Effector memory CD8-positive, alpha-beta T cell (primary cell): ENCODE measurements at regions not wholly inside any gene's neighbourhood (a gene's known extent, or its start where the extent isn't known, plus 50 kb on each side); places are given as distances from the start of the nearest gene placed in this dataset.
"Not testable (repeated sequence)": the region's sequence is repeated elsewhere in the genome, so short reads cannot be mapped to it uniquely, and the experiment has no call there.

Experiments
- ATAC-seq: fragments of 150-1000 bp; cut with Tn5 transposase; replicated peaks from 2 replicates; pipeline ENCODE4 v1.10.0; 2021; ENCODE audit warnings: mild to moderate bottlenecking, moderate library complexity
- DNase-seq, 3 experiments: peaks; one replicate each; pipeline ENCODE4 v3.0.0; 2021
- H3K27ac Mint-ChIP-seq, 2 donors: one replicate each; pipeline ENCODE4 v1.8.0; 2022; ENCODE audit warnings: mild to moderate bottlenecking in 2 of 2, mixed read lengths in 2 of 2, moderate library complexity in 2 of 2
- H3K27me3 Mint-ChIP-seq, 2 donors: one replicate each; pipeline ENCODE4 v1.8.0; 2022; ENCODE audit warnings: mixed read lengths in 2 of 2
- H3K36me3 Mint-ChIP-seq: one replicate; pipeline ENCODE4 v1.8.0; 2022; ENCODE audit warnings: mild to moderate bottlenecking, moderate library complexity, mixed read lengths; ENCODE audit not compliant: insufficient read depth
- H3K4me1 Mint-ChIP-seq, 2 donors: one replicate each; pipeline ENCODE4 v1.8.0; 2022; ENCODE audit warnings: low read depth in 2 of 2, mixed read lengths in 2 of 2
- H3K4me3 Mint-ChIP-seq, 2 donors: one replicate each; pipeline ENCODE4 v1.8.0; 2022; ENCODE audit warnings: mild to moderate bottlenecking in 2 of 2, mixed read lengths in 2 of 2, moderate library complexity in 2 of 2
- H3K9me3 Mint-ChIP-seq, 2 donors: one replicate each; pipeline ENCODE4 v1.8.0; 2022; ENCODE audit warnings: mixed read lengths in 2 of 2

DNA sequence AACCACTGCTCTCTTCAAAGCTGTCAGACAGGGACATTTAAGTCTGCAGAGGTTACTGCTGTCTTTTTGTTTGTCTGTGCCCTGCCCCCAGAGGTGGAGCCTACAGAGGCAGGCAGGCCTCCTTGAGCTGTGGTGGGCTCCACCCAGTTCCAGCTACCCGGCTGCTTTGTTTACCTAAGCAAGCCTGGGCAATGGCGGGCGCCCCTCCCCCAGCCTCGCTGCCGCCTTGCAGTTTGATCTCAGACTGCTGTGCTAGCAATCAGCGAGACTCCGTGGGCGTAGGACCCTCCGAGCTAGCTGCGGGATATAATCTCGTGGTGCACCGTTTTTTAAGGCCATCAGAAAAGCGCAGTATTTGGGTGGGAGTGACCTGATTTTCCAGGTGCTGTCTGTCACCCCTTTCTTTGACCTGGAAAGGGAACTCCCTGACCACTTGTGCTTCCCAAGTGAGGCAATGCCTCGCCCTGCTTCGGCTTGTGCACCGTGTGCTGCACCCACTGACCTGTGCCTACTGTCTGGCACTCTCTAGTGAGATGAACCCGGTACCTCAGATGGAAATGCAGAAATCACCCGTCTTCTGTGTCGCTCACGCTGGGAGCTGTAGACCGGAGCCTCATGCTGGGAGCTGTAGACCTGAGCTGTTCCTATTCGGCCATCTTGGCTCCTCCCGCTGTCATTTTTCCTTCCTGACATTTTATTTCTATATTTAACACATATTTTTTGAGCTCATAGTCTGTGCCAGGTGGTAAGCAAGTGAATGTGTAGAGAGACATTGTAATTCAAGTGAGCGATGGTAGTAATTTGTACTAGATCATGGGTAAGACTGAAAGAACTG, 551.5 kb downstream of the RAB38 start:
- DNase-seq, ATAC-seq, H3K4me3 Mint-ChIP-seq, H3K36me3 Mint-ChIP-seq, H3K27me3 Mint-ChIP-seq, H3K27ac Mint-ChIP-seq, H3K4me1 Mint-ChIP-seq: not testable (repeated sequence)
- peaks cover 8 to 19% of the 10 kb centered on the region in 2 donors for H3K9me3 Mint-ChIP-seq

DNA sequence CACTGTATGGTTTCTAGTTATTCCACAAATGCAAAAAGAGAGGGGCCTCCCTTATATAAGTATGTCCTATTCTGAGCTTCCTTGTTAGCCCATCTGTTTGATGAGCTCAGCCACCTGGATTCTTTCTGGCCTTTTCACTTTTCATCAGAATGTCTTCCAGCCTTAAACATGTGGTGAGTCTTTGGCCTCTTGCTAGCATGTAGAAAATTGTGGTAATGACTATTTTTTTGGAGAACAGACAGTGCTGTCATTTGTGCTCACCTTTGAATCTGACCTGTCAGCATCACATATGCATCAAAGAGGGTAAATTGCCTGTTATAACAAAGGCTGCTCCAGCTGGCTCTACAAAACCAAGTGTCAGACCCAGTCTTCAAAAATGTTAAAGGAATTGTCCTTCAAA, 558.7 kb downstream of the RAB38 start:
- Mint-ChIP-seq H3K4me1 (no peaks in the 10 kb centered on the region), H3K36me3 (no peaks in the 10 kb centered on the region), H3K4me3 (no peak overlapping the region), H3K27ac (no peak overlapping the region), H3K27me3 (no peaks in the 10 kb centered on the region), H3K9me3 (peaks cover 0 to 4% of the 10 kb centered on the region in 2 donors)
- ATAC-seq (no peak), DNase-seq (no peak)

DNA sequence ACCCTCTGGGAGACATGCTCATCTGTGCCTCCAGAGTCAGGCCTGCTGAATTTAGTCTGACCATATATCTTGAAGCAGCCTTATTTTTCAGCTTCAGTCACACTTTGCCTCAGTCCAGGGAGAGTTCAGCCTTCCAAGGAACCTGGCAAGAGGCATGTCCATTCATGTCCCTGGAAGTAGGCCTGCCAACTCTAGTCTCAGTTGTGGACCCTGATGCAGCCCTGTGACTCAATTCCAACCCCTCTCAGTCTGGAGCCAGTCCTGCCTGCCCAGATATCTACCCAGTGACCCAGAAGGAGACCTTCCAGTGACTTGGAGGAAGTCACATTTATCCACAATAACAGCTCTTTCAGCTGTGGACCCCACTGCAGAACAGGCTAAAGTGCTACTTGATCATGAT, 566.6 kb downstream of the TMEM135 start:
- H3K27ac Mint-ChIP-seq = no peak overlapping the region
- ATAC-seq (no peak), DNase-seq (no peak)
- H3K4me1 Mint-ChIP-seq = no peaks in the 10 kb centered on the region
- peaks cover 0 to 2% of the 10 kb centered on the region in 2 donors for H3K9me3 Mint-ChIP-seq
- H3K4me3 Mint-ChIP-seq = no peak overlapping the region
- H3K36me3 Mint-ChIP-seq = no peaks in the 10 kb centered on the region
- H3K27me3 Mint-ChIP-seq = no peaks in the 10 kb centered on the region

DNA sequence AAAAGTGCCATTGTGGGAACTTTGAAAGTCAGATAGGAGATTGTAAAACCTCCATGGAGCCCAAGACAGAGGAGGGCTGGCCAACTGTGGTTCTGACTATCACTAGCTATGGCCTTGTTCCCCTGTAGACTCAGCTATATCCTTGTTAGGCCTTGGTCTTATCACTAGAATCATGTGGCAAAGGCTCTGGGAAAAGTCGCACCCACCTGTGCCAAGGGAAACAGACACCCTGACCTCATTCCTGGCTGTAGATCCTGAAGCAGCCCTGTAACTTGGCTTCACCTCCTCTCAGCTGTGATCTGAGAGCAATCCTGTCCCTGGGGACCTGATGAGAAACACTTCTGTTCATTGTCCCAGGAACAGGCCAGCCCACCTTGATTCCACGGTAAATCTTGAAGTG, 566.2 kb downstream of the TMEM135 start:
- H3K36me3 Mint-ChIP-seq = no peaks in the 10 kb centered on the region
- no peak overlapping the region for H3K27ac Mint-ChIP-seq
- no peak overlapping the region for H3K4me3 Mint-ChIP-seq
- no peaks in the 10 kb centered on the region for H3K4me1 Mint-ChIP-seq
- no peak for ATAC-seq
- H3K9me3 Mint-ChIP-seq = peaks cover 0 to 2% of the 10 kb centered on the region in 2 donors
- H3K27me3 Mint-ChIP-seq = no peaks in the 10 kb centered on the region
- no peak for DNase-seq

DNA sequence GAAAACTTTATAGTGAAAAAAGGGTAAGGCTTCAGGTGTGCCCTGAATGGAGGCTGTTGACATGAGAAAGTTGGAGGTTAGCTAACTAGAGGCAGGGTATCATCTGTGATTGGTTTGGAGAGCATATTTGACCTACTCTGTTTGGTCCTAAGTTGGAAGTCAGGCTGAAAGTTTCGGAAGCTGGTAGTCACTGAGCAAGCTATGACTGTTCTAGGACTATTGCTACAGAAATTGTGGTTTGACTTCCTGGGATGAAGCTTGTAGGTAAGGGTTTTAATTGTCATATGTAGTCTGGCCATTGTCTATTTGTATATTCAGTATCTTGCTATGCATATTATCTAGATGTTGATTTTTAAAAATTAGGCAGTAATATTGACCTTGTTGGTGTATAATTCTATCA, 565.0 kb downstream of the TMEM135 start:
- H3K4me3 Mint-ChIP-seq = no peak overlapping the region
- no peaks in the 10 kb centered on the region for H3K27me3 Mint-ChIP-seq
- H3K27ac Mint-ChIP-seq = no peak overlapping the region
- H3K36me3 Mint-ChIP-seq = no peaks in the 10 kb centered on the region
- H3K9me3 Mint-ChIP-seq = peaks cover 0 to 4% of the 10 kb centered on the region in 2 donors
- no peaks in the 10 kb centered on the region for H3K4me1 Mint-ChIP-seq
- DNase-seq (no peak), ATAC-seq (no peak)

DNA sequence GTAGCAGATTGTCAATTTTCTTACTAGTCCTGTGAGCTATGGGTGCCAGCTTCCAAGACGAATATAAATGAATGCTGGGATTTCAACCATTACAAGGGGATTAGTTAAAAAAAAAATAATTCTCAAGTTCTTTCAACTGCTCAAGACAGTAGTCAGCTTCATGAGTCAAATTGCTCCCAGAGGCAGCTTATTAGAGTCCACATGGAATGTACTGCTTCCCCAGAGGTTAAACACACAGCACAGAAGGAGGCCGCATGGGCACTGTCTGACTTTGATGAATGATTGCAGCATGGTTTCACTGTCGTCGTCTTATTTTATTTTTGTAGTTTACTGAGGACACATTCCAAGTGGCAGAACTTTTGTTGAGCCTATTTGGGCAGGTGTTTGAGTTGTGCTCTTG, 563.2 kb downstream of the TMEM135 start:
- H3K4me3 Mint-ChIP-seq = no peak overlapping the region
- H3K36me3 Mint-ChIP-seq = no peaks in the 10 kb centered on the region
- no peaks in the 10 kb centered on the region for H3K4me1 Mint-ChIP-seq
- ATAC-seq = no peak
- H3K27me3 Mint-ChIP-seq = no peaks in the 10 kb centered on the region
- peaks cover 0 to 6% of the 10 kb centered on the region in 2 donors for H3K9me3 Mint-ChIP-seq
- DNase-seq = no peak
- no peak overlapping the region for H3K27ac Mint-ChIP-seq

DNA sequence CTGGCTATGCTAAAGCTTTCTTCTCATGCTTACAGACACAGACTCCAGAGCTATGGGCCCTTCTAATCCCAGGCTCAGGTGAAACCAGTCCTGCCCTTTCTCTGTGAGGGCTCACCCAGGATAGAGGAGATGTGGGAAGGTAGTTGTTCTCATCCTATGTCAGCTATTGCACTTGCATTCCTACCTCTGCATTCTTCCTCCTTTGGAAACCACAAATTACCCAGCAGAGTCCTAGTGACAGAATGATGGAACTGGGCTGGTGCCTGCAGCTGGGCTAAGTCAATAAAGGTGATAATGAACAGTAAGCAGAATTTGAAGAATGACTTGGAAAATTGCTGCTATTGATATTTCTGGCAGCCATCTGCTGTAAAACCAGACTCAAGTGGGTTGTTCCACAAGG, 560.0 kb downstream of the TMEM135 start:
- ATAC-seq (no peak), DNase-seq (no peak)
- H3K9me3 Mint-ChIP-seq = peaks cover 0 to 5% of the 10 kb centered on the region in 2 donors
- no peak overlapping the region for H3K4me3 Mint-ChIP-seq
- H3K27me3 Mint-ChIP-seq = no peaks in the 10 kb centered on the region
- H3K36me3 Mint-ChIP-seq = no peaks in the 10 kb centered on the region
- H3K4me1 Mint-ChIP-seq = no peaks in the 10 kb centered on the region
- H3K27ac Mint-ChIP-seq = no peak overlapping the region

DNA sequence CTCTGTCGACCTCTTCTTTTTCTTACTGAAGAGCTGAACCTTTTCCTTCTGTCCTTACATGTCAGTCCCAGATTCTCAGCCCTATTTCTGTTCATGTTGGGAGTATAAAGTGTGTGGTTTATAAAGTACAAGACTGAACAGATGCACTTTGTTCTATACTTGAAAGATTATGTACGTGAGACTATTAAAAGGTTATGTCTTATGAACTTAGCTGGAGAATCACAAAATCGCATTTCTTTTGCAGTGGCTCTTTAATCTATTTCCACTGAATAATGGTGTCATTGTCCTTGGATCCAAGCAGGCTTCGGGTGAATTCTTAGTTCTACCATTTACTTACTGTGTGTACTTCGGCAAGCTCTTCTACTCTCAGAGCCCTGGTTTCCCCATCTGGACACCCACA, 558.4 kb downstream of the TMEM135 start:
- Mint-ChIP-seq H3K9me3 (peaks cover 8% of the 10 kb centered on the region in 2 donors), H3K4me1 (no peaks in the 10 kb centered on the region), H3K27me3 (no peaks in the 10 kb centered on the region), H3K4me3 (no peak overlapping the region), H3K27ac (no peak overlapping the region), H3K36me3 (no peaks in the 10 kb centered on the region)
- DNase-seq = no peak
- no peak for ATAC-seq

DNA sequence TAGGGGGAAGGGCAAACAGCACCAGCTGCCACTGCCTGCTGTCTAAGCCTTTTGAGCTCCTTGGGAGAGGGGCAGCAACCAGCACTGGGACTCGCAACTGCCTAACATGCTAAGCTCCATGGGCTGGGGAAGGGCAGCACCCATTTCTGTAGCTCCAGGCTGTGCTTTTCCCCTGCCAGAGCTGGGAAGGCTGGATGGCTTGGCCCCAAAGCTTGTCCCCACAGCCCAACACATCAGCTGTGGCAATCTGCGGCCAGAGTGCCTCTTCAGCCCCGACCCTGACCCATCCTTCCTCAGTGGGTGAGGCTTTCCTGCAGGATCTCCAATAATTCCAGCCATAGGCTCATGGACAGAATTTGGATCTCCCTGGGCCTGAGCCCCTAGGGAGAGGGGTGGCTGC, 551.3 kb downstream of the TMEM135 start:
- no peaks in the 10 kb centered on the region for H3K36me3 Mint-ChIP-seq
- ATAC-seq (no peak), DNase-seq (no peak)
- no peak overlapping the region for H3K4me3 Mint-ChIP-seq
- H3K4me1 Mint-ChIP-seq = no peaks in the 10 kb centered on the region
- no peaks in the 10 kb centered on the region for H3K27me3 Mint-ChIP-seq
- peaks cover 13 to 30% of the 10 kb centered on the region in 2 donors for H3K9me3 Mint-ChIP-seq
- no peak overlapping the region for H3K27ac Mint-ChIP-seq

DNA sequence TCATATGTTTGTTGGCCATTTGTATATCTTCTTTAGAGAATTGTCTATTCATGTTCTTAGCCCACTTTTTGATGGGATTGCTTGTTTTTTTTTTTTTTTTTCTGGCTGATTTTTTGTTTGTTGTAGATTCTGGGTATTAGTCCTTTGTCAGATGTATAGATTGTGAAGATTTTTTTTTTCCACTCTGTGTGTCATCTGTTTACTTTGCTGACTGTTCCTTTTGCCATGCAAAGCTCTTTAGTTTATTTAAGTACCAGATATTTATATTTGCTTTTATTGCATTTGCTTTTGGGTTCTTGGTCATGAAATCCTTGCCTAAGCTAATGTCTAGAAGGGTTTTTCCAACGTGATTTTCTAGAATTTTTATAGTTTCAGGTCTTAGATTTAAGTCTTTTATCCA, 547.9 kb downstream of the TMEM135 start:
- not testable (repeated sequence) for DNase-seq, H3K27me3 Mint-ChIP-seq, H3K36me3 Mint-ChIP-seq, ATAC-seq, H3K4me1 Mint-ChIP-seq, H3K4me3 Mint-ChIP-seq, H3K27ac Mint-ChIP-seq
- peaks cover 15 to 23% of the 10 kb centered on the region in 2 donors for H3K9me3 Mint-ChIP-seq

DNA sequence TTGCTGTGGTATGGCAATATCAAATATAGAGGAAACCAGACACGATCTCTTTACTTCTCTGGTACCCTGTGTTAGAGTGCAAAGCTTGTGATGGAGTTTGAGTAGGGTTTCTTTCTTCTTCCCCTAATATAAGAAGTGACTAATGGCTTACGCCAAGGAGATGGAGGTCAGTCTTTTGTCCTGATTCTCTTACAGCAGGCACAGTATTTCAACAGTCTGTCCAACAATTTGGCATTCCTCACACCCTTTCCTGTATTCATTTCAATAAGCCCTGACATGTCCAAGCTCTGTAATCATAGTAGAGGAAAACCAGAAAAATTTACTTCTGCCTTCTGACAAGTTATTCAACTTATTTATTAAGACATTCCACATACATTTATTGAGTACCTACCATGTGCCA, 546.2 kb downstream of the TMEM135 start:
- DNase-seq (no peak), ATAC-seq (no peak)
- Mint-ChIP-seq H3K27ac (no peak overlapping the region), H3K27me3 (no peaks in the 10 kb centered on the region), H3K4me3 (no peak overlapping the region), H3K4me1 (no peaks in the 10 kb centered on the region), H3K9me3 (peaks cover 7 to 10% of the 10 kb centered on the region in 2 donors), H3K36me3 (no peaks in the 10 kb centered on the region)

DNA sequence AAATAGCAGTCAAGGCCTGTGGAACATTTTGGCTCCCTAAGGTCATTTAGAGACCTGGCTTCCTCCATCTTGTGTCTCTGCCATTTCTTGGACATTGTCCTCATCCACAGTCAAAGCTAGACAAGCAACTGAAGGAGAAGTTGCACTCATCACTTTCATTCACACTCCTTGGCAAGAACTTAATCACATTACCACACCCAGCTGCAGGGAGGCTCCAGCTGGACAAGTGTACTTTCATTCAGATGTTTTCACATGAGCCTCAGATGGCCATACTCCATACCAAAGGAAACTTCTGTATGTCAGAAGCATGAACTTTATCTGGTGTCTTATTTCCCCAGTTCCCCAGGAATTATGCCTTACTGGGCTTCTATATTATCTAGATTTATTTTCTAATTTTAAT, 537.4 kb downstream of the TMEM135 start:
- H3K27ac Mint-ChIP-seq = no peak overlapping the region
- ATAC-seq (no peak), DNase-seq (no peak)

DNA sequence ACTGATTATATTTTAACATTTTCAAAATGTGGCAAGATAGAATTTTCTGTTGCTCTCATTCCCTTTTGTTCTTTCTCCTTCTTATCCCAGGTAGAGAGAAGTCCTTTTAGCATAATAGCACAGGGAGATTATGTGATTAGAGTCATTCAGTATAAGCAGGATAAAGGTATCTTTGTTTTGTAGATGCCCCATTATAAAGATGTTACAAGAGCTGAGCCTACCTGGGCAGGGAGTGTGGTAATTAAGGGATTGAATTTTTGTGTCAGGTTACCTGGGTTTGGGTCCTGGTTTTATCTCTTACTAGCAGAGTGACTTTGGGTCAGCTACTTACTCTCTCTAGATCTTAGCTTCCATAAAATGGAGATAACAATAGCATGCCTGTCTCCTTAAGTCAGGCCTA, 536.5 kb downstream of the TMEM135 start:
- Mint-ChIP-seq H3K27me3 (no peaks in the 10 kb centered on the region), H3K9me3 (peaks cover 0 to 2% of the 10 kb centered on the region in 2 donors), H3K4me3 (no peak overlapping the region), H3K36me3 (no peaks in the 10 kb centered on the region), H3K4me1 (no peaks in the 10 kb centered on the region), H3K27ac (no peak overlapping the region)
- ATAC-seq (no peak), DNase-seq (no peak)

More for the DNA sequence above, 537.4 kb downstream of the TMEM135 start:
- H3K4me3 Mint-ChIP-seq = no peak overlapping the region
- H3K27me3 Mint-ChIP-seq = no peaks in the 10 kb centered on the region
- no peaks in the 10 kb centered on the region for H3K4me1 Mint-ChIP-seq
- H3K36me3 Mint-ChIP-seq = no peaks in the 10 kb centered on the region
- no peaks in the 10 kb centered on the region for H3K9me3 Mint-ChIP-seq

DNA sequence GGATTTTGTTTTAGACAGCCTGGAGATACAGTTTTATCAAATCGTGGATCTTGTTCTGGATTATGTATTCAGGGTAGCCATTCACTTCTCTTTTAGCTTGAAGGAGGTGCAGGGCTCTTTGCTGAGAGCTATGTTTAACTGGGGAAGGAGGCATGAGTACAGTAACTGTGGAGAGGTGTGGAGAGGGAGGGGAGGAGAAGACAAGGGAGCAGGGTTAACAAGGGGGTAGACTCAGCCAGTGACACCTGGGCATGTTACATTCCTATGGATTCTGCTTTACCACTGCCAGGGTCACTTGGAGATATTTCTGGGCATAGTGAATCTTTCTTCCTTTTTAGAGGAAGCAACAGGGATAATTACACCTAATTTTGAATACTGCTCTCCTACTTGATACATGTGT, 536.0 kb downstream of the TMEM135 start:
- ATAC-seq (no peak), DNase-seq (no peak)
- H3K9me3 Mint-ChIP-seq = peaks cover 0 to 2% of the 10 kb centered on the region in 2 donors
- H3K36me3 Mint-ChIP-seq = no peaks in the 10 kb centered on the region
- no peaks in the 10 kb centered on the region for H3K27me3 Mint-ChIP-seq
- H3K4me3 Mint-ChIP-seq = no peak overlapping the region
- no peak overlapping the region for H3K27ac Mint-ChIP-seq
- H3K4me1 Mint-ChIP-seq = no peaks in the 10 kb centered on the region
